Nephron (organoid): ENCODE measurements at regions not wholly inside any gene's neighbourhood (a gene's known extent, or its start where the extent isn't known, plus 50 kb on each side); places are given as distances from the start of the nearest gene placed in this dataset.

Experiments
- H3K27ac Mint-ChIP-seq, 3 experiments: 2 replicates each; pipeline ENCODE4 v1.8.0; 2020; ENCODE audit warnings: mixed read lengths in 3 of 3, mild to moderate bottlenecking in 2 of 3, moderate library complexity in 1 of 3
- H3K27me3 Mint-ChIP-seq: 2 replicates; pipeline ENCODE4 v1.8.0; 2021; ENCODE audit warnings: low read depth, mild to moderate bottlenecking, moderate library complexity, mixed read lengths
- H3K36me3 Mint-ChIP-seq: 2 replicates; pipeline ENCODE4 v1.8.0; 2020; ENCODE audit warnings: low read depth, mixed read lengths
- H3K4me1 Mint-ChIP-seq: 2 replicates; pipeline ENCODE4 v1.8.0; 2020; ENCODE audit warnings: mixed read lengths
- H3K4me3 Mint-ChIP-seq, 3 experiments: 2 replicates each; pipeline ENCODE4 v1.8.0; 2020; ENCODE audit warnings: mild to moderate bottlenecking in 3 of 3, mixed read lengths in 3 of 3, moderate library complexity in 2 of 3
- H3K9me3 Mint-ChIP-seq: 2 replicates; pipeline ENCODE4 v1.8.0; 2020; ENCODE audit warnings: mixed read lengths
- CTCF ChIP-seq, 3 experiments: fragments of 200-600 bp; sonication (generic); IDR thresholded peaks; one replicate each; pipeline ENCODE4 v1.5.0; 2021; ENCODE audit warnings: antibody characterized with exemption in 3 of 3; ENCODE audit not compliant: unreplicated experiment in 3 of 3

- Mint-ChIP-seq H3K36me3 (no peaks in the 10 kb centered on the region), H3K9me3 (no peaks in the 10 kb centered on the region)
These were observed 72.1 kb downstream of the ZNF648 start for GRCh38 chr1:181989261-181989920.

GRCh38 chr1:181987996-181988395 lies 73.5 kb downstream of the ZNF648 start:
- H3K4me1 Mint-ChIP-seq: peaks cover 14% of the 10 kb centered on the region
- no peaks in the 10 kb centered on the region for H3K36me3 Mint-ChIP-seq
- no peak overlapping the region for H3K4me3 Mint-ChIP-seq
- no peaks in the 10 kb centered on the region for H3K9me3 Mint-ChIP-seq
- H3K27ac Mint-ChIP-seq: no peak overlapping the region
- TF ChIP-seq CTCF (IDR thresholded peaks at IDR 0.05; ENCODE audit: unreplicated experiment in 3 of 3): no peak
- no peaks in the 10 kb centered on the region for H3K27me3 Mint-ChIP-seq

More at GRCh38 chr1:181989261-181989920, 72.1 kb downstream of the ZNF648 start:
- Mint-ChIP-seq H3K27me3 (no peaks in the 10 kb centered on the region), H3K4me1 (peaks cover 14% of the 10 kb centered on the region), H3K27ac (no peak overlapping the region), H3K4me3 (no peak overlapping the region)
- TF ChIP-seq CTCF (IDR thresholded peaks at IDR 0.05; ENCODE audit: unreplicated experiment in 3 of 3): no peak

- H3K36me3 Mint-ChIP-seq: no peaks in the 10 kb centered on the region
These were observed 74.1 kb downstream of the ZNF648 start for GRCh38 chr1:181987334-181987895.

GRCh38 chr1:181986907-181987305 lies 74.6 kb downstream of the ZNF648 start:
- no peaks in the 10 kb centered on the region for H3K27me3 Mint-ChIP-seq
- H3K4me1 Mint-ChIP-seq: peaks cover 14% of the 10 kb centered on the region
- H3K4me3 Mint-ChIP-seq: no peak overlapping the region
- peak overlapping the region; percentile 94 to 98 (median 96) for H3K27ac Mint-ChIP-seq
- no peak for TF ChIP-seq CTCF (IDR thresholded peaks at IDR 0.05; ENCODE audit: unreplicated experiment in 3 of 3)
- H3K36me3 Mint-ChIP-seq: no peaks in the 10 kb centered on the region
- H3K9me3 Mint-ChIP-seq: no peaks in the 10 kb centered on the region

More at GRCh38 chr1:181987334-181987895, 74.1 kb downstream of the ZNF648 start:
- H3K27me3 Mint-ChIP-seq: no peaks in the 10 kb centered on the region
- H3K4me3 Mint-ChIP-seq: no peak overlapping the region
- no peaks in the 10 kb centered on the region for H3K9me3 Mint-ChIP-seq
- H3K27ac Mint-ChIP-seq: peak overlapping the region; percentile 94 to 98 (median 96)
- H3K4me1 Mint-ChIP-seq: peaks cover 14% of the 10 kb centered on the region
- no peak for TF ChIP-seq CTCF (IDR thresholded peaks at IDR 0.05; ENCODE audit: unreplicated experiment in 3 of 3)

- Mint-ChIP-seq H3K4me1 (peaks cover 14% of the 10 kb centered on the region), H3K27me3 (no peaks in the 10 kb centered on the region), H3K4me3 (no peak overlapping the region), H3K36me3 (no peaks in the 10 kb centered on the region), H3K9me3 (no peaks in the 10 kb centered on the region), H3K27ac (peak overlapping the region; percentile 94 to 98 (median 96))
- TF ChIP-seq CTCF (IDR thresholded peaks at IDR 0.05; ENCODE audit: unreplicated experiment in 3 of 3): no peak
These were observed 75.3 kb downstream of the ZNF648 start for GRCh38 chr1:181985936-181986906.
